Suprapubic skin (tissue), 4 donors: ENCODE measurements at regions not wholly inside any gene's neighbourhood (a gene's known extent, or its start where the extent isn't known, plus 50 kb on each side); places are given as distances from the start of the nearest gene placed in this dataset.

Experiments
- DNase-seq, 2 donors: peaks; one replicate each; pipeline ENCODE4 v3.0.0-alpha.2; 2019; ENCODE audit warnings: low spot score in 2 of 2
- H3K27ac ChIP-seq: fragments of 200-600 bp; sonication (generic); one replicate; pipeline ENCODE4 v1.5.1; 2019
- H3K27me3 ChIP-seq: fragments of 200-600 bp; sonication (generic); one replicate; pipeline ENCODE4 v1.5.1; 2019
- H3K36me3 ChIP-seq: fragments of 200-600 bp; sonication (generic); one replicate; pipeline ENCODE4 v1.5.1; 2019
- H3K4me1 ChIP-seq: fragments of 200-600 bp; sonication (generic); one replicate; pipeline ENCODE4 v1.5.1; 2019
- H3K4me3 ChIP-seq: fragments of 200-600 bp; sonication (generic); one replicate; pipeline ENCODE4 v1.5.1; 2019; ENCODE audit warnings: mild to moderate bottlenecking
- H3K9me3 ChIP-seq: fragments of 200-600 bp; sonication (generic); one replicate; pipeline ENCODE4 v1.5.1; 2019
- EP300 ChIP-seq: sonication (generic); formaldehyde crosslinking; IDR thresholded peaks from one replicate; pipeline ENCODE4 v1.6.1; 2017; ENCODE audit warnings: antibody characterized with exemption
- POLR2A ChIP-seq, 2 donors: fragments of 450-650 bp; IDR thresholded peaks; one replicate each; pipeline ENCODE4 v1.6.1; 2017; ENCODE audit warnings: antibody characterized with exemption in 2 of 2, mild to moderate bottlenecking in 2 of 2, moderate library complexity in 2 of 2
- POLR2AphosphoS5 ChIP-seq, 3 donors: sonication (generic); formaldehyde crosslinking; IDR thresholded peaks; one replicate each; pipeline ENCODE4 v1.6.1; 2017; ENCODE audit warnings: antibody characterized with exemption in 3 of 3
- WGBS: methylation state at CpG from one replicate; pipeline ENCODE4 v1.1.5; 2018; 5-methylcytosine and 5-hydroxymethylcytosine counted together
- TF ChIP-seq, protein P1 (sequence below), 2 donors: fragments of 200-600 bp in 1 of 2; fragments of 450-650 bp in 1 of 2; sonication (generic) in 1 of 2; IDR thresholded peaks; one replicate each; pipeline ENCODE4 v1.5.1; 2016 to 2019; ENCODE audit warnings: antibody characterized with exemption in 2 of 2, mild to moderate bottlenecking in 1 of 2, moderate library complexity in 1 of 2

- no peak for DNase-seq
- H3K27me3 ChIP-seq: no peaks in the 10 kb centered on the region
- TF ChIP-seq POLR2A (IDR thresholded peaks at IDR 0.05) (no peak), EP300 (no peak), POLR2AphosphoS5 (IDR thresholded peaks at IDR 0.05) (no peak)
- TF ChIP-seq, protein P1, sequence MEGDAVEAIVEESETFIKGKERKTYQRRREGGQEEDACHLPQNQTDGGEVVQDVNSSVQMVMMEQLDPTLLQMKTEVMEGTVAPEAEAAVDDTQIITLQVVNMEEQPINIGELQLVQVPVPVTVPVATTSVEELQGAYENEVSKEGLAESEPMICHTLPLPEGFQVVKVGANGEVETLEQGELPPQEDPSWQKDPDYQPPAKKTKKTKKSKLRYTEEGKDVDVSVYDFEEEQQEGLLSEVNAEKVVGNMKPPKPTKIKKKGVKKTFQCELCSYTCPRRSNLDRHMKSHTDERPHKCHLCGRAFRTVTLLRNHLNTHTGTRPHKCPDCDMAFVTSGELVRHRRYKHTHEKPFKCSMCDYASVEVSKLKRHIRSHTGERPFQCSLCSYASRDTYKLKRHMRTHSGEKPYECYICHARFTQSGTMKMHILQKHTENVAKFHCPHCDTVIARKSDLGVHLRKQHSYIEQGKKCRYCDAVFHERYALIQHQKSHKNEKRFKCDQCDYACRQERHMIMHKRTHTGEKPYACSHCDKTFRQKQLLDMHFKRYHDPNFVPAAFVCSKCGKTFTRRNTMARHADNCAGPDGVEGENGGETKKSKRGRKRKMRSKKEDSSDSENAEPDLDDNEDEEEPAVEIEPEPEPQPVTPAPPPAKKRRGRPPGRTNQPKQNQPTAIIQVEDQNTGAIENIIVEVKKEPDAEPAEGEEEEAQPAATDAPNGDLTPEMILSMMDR (IDR thresholded peaks at IDR 0.05): no peak
- no peak overlapping the region for H3K27ac ChIP-seq
- 76% methylated on average over 3 of the region's 3 CpGs for WGBS
- H3K4me3 ChIP-seq: no peak overlapping the region
- H3K36me3 ChIP-seq: no peaks in the 10 kb centered on the region
- H3K4me1 ChIP-seq: no peaks in the 10 kb centered on the region
- H3K9me3 ChIP-seq: no peaks in the 10 kb centered on the region
These were observed 276.7 kb upstream of the ARRDC4 start for GRCh38 chr15:97683831-97684230.

GRCh38 chr15:97684249-97684648, 276.3 kb upstream of the ARRDC4 start:
- whole genome bisulfite sequencing: 32% methylated on average over 6 of the region's 6 CpGs

GRCh38 chr15:97686324-97686723, 274.2 kb upstream of the ARRDC4 start:
- H3K27ac ChIP-seq: no peak overlapping the region
- H3K4me1 ChIP-seq: no peaks in the 10 kb centered on the region
- H3K9me3 ChIP-seq: no peaks in the 10 kb centered on the region
- TF ChIP-seq, protein P1 (IDR thresholded peaks at IDR 0.05): no peak
- TF ChIP-seq EP300: no peak
- no peak for TF ChIP-seq POLR2A (IDR thresholded peaks at IDR 0.05)
- TF ChIP-seq POLR2AphosphoS5 (IDR thresholded peaks at IDR 0.05): no peak
- H3K27me3 ChIP-seq: no peaks in the 10 kb centered on the region
- 79% methylated on average over 2 of the region's 2 CpGs for WGBS
- H3K4me3 ChIP-seq: no peak overlapping the region
- DNase-seq: no peak
- H3K36me3 ChIP-seq: no peaks in the 10 kb centered on the region

More at GRCh38 chr15:97684249-97684648, 276.3 kb upstream of the ARRDC4 start:
- Histone ChIP-seq H3K4me1 (no peaks in the 10 kb centered on the region), H3K9me3 (no peaks in the 10 kb centered on the region), H3K36me3 (no peaks in the 10 kb centered on the region), H3K27ac (no peak overlapping the region), H3K27me3 (no peaks in the 10 kb centered on the region), H3K4me3 (no peak overlapping the region)
- TF ChIP-seq, protein P1 (IDR thresholded peaks at IDR 0.05): no peak
- TF ChIP-seq POLR2A (IDR thresholded peaks at IDR 0.05) (no peak), EP300 (no peak)
- no peak for DNase-seq

- no peak for DNase-seq
- no peak overlapping the region for H3K4me3 ChIP-seq
- H3K36me3 ChIP-seq: no peaks in the 10 kb centered on the region
- H3K27me3 ChIP-seq: peaks cover 2% of the 10 kb centered on the region
- H3K4me1 ChIP-seq: no peaks in the 10 kb centered on the region
- H3K9me3 ChIP-seq: no peaks in the 10 kb centered on the region
- TF ChIP-seq, protein P1 (IDR thresholded peaks at IDR 0.05): no peak
- TF ChIP-seq POLR2AphosphoS5 (IDR thresholded peaks at IDR 0.05) (no peak), EP300 (no peak), POLR2A (IDR thresholded peaks at IDR 0.05) (no peak)
- H3K27ac ChIP-seq: no peak overlapping the region
These were observed 272.8 kb upstream of the ARRDC4 start for GRCh38 chr15:97687654-97688053.

GRCh38 chr15:97688177-97688576, 272.3 kb upstream of the ARRDC4 start:
- WGBS: 86% methylated on average over 4 of the region's 4 CpGs

More at GRCh38 chr15:97688177-97688576, 272.3 kb upstream of the ARRDC4 start:
- H3K4me3 ChIP-seq: no peak overlapping the region
- H3K9me3 ChIP-seq: no peaks in the 10 kb centered on the region
- no peaks in the 10 kb centered on the region for H3K4me1 ChIP-seq
- peaks cover 2% of the 10 kb centered on the region for H3K27me3 ChIP-seq
- DNase-seq: no peak
- no peak overlapping the region for H3K27ac ChIP-seq
- H3K36me3 ChIP-seq: no peaks in the 10 kb centered on the region
- TF ChIP-seq POLR2A (IDR thresholded peaks at IDR 0.05) (no peak), POLR2AphosphoS5 (IDR thresholded peaks at IDR 0.05) (no peak), EP300 (no peak)
- TF ChIP-seq, protein P1 (IDR thresholded peaks at IDR 0.05): no peak
